ENCODE measurements at regions not wholly inside any gene's neighbourhood (a gene's known extent, or its start where the extent isn't known, plus 50 kb on each side); places are given as distances from the start of the nearest gene placed in this dataset.

DNA sequence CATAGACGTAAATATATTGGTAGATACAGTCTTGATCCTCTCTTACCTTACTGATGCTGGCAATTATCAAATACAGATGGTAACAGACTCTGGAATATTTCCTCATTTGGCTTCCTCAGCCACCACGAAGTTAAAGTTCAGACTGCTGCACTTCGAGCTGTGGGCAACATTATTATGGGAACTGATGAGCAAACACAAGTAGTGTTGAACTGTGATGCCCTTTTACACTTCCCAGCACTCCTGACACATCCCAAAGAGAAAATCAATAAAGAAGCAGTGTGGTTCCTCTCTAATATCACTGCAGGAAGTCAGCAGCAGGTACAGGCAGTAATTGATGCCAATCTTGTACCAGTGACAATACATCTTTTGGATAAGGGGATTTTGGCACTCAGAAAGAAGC lies 162.7 kb upstream of the NT5E start:
- TF ChIP-seq REST (IDR thresholded peaks at IDR 0.05) (no peak), EGR1 (IDR thresholded peaks at IDR 0.05; ENCODE audit: low read depth in 2 of 2) (no peak), CTCF (IDR thresholded peaks at IDR 0.05; ENCODE audit: low read depth, low read length, missing input control) (no peak), ZBTB33 (IDR thresholded peaks at IDR 0.05) (no peak), GABPA (IDR thresholded peaks at IDR 0.05 in 1 of 2, conservative IDR thresholded peaks at IDR 0.05 in 1 of 2) (no peak), JUND (IDR thresholded peaks at IDR 0.05) (no peak), MAX (IDR thresholded peaks at IDR 0.05) (peak; percentile 77), FOXA1 (IDR thresholded peaks at IDR 0.05) (no peak), RXRA (IDR thresholded peaks at IDR 0.05) (peak in 1 of 2 donors; percentile 74), YY1 (IDR thresholded peaks at IDR 0.05) (no peak), RAD21 (IDR thresholded peaks at IDR 0.05) (no peak)
